ENCODE measurements at regions not wholly inside any gene's neighbourhood (a gene's known extent, or its start where the extent isn't known, plus 50 kb on each side); places are given as distances from the start of the nearest gene placed in this dataset.

- TF ChIP-seq POLR2A (IDR thresholded peaks at IDR 0.05; ENCODE audit: low read length) (no peak), EP300 (IDR thresholded peaks at IDR 0.05) (no peak), ZFP36 (IDR thresholded peaks at IDR 0.05; ENCODE audit: borderline replicate concordance, partially characterized antibody) (no peak), RAD21 (conservative IDR thresholded peaks at IDR 0.05 in 1 of 2, IDR thresholded peaks at IDR 0.05 in 1 of 2) (no peak), ESRRA (IDR thresholded peaks at IDR 0.05; ENCODE audit: borderline replicate concordance, low read length) (no peak), RARB (CRISPR knock-in tag; IDR thresholded peaks at IDR 0.05) (no peak), MAZ (IDR thresholded peaks at IDR 0.05; ENCODE audit: borderline replicate concordance, low read depth, low read length) (no peak)
- TF ChIP-seq, protein P1, sequence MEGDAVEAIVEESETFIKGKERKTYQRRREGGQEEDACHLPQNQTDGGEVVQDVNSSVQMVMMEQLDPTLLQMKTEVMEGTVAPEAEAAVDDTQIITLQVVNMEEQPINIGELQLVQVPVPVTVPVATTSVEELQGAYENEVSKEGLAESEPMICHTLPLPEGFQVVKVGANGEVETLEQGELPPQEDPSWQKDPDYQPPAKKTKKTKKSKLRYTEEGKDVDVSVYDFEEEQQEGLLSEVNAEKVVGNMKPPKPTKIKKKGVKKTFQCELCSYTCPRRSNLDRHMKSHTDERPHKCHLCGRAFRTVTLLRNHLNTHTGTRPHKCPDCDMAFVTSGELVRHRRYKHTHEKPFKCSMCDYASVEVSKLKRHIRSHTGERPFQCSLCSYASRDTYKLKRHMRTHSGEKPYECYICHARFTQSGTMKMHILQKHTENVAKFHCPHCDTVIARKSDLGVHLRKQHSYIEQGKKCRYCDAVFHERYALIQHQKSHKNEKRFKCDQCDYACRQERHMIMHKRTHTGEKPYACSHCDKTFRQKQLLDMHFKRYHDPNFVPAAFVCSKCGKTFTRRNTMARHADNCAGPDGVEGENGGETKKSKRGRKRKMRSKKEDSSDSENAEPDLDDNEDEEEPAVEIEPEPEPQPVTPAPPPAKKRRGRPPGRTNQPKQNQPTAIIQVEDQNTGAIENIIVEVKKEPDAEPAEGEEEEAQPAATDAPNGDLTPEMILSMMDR (IDR thresholded peaks at IDR 0.05): no peak
- TF ChIP-seq, protein P2, sequence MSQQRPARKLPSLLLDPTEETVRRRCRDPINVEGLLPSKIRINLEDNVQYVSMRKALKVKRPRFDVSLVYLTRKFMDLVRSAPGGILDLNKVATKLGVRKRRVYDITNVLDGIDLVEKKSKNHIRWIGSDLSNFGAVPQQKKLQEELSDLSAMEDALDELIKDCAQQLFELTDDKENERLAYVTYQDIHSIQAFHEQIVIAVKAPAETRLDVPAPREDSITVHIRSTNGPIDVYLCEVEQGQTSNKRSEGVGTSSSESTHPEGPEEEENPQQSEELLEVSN (IDR thresholded peaks at IDR 0.05; ENCODE audit: borderline replicate concordance, low read depth): no peak
Measured at GRCh38 chr11:116515664-116516184, 257.1 kb downstream of the BUD13 start.
